GM12878 (cell line): ENCODE measurements at regions not wholly inside any gene's neighbourhood (a gene's known extent, or its start where the extent isn't known, plus 50 kb on each side); places are given as distances from the start of the nearest gene placed in this dataset.

Experiments
- ATAC-seq: fragments of 200-7000 bp; cut with Tn5 transposase; 3 replicates; pipeline ENCODE4 v1.9.1; 2020; ENCODE audit warnings: mild to moderate bottlenecking, moderate library complexity
- BruUV-seq: library from RNA; stranded (reverse); fragments of 400-500 nt; replicated peaks from 2 replicates; lab custom pipeline; 2021; lab: Mats Ljungman, UMichigan
- CTCF ChIA-PET: fragments of 300-600 bp; sonication (Branson Sonifier 250); formaldehyde crosslinking; extraction: SDS; loops from one replicate; lab custom pipeline; 2021; ENCODE audit warnings: inconsistent platforms; lab: Yijun Ruan, JAX
- POLR2A ChIA-PET: fragments of 350-600 bp; formaldehyde crosslinking; extraction: SDS; loops from one replicate; lab custom pipeline; 2021; ENCODE audit warnings: inconsistent platforms; lab: Charles Lee
- RAD21 ChIA-PET: fragments of 300-600 bp; sonication (Branson Sonifier 250); formaldehyde crosslinking; loops from one replicate; lab custom pipeline; 2023; ENCODE audit warnings: antibody characterized with exemption; ENCODE audit not compliant: unreplicated experiment; lab: Charles Lee
- SMC1A ChIA-PET: fragments of 300-600 bp; sonication (Branson Sonifier 250); formaldehyde crosslinking; loops from one replicate; lab custom pipeline; 2023; ENCODE audit not compliant: unreplicated experiment, uncharacterized antibody; lab: Charles Lee
- DNase-seq: peaks from one replicate; pipeline ENCODE4 v3.0.0-alpha.2; 2011; ENCODE audit warnings: low read depth, low spot score
- FAIRE-seq: peaks from 3 replicates; lab custom pipeline; 2011; peaks lifted over from hg19 to GRCh38; lab: Jason Lieb, UNC
- H2AFZ ChIP-seq: 2 replicates; pipeline ENCODE4 v1.6.0; 2011; ENCODE audit warnings: low read depth, low read length, control low read depth; ENCODE audit not compliant: control insufficient read depth
- H3K27ac ChIP-seq: 2 replicates; pipeline ENCODE4 v1.5.1; 2011; ENCODE audit warnings: control low read depth; ENCODE audit not compliant: control insufficient read depth, insufficient read depth
- H3K27me3 ChIP-seq, 2 experiments: replicated peaks in 1 of 2; 2 replicates each; pipeline versions ENCODE4 v1.6.0 to v1.6.1; 2011; ENCODE audit warnings: low read length in 1 of 2; ENCODE audit not compliant: control insufficient read depth in 2 of 2, insufficient read depth in 2 of 2
- H3K36me3 ChIP-seq, 2 experiments: 2 replicates each; pipeline ENCODE4 v1.5.1; 2011; ENCODE audit warnings: low read length in 1 of 2; ENCODE audit not compliant: control insufficient read depth in 2 of 2, insufficient read depth in 2 of 2
- H3K4me1 ChIP-seq: 2 replicates; pipeline ENCODE4 v1.6.1; 2011; ENCODE audit warnings: mild to moderate bottlenecking, low read length, moderate library complexity, mixed read lengths; ENCODE audit not compliant: control insufficient read depth, insufficient read depth
- H3K4me2 ChIP-seq: 2 replicates; pipeline ENCODE4 v1.6.0; 2011; ENCODE audit warnings: control low read depth; ENCODE audit not compliant: control insufficient read depth, insufficient read depth
- H3K4me3 ChIP-seq: fragments of 200-600 bp; sonication (generic); 2 replicates; pipeline ENCODE4 v1.5.1; 2016
- H3K79me2 ChIP-seq: 2 replicates; pipeline ENCODE4 v1.6.0; 2011; ENCODE audit warnings: low read length; ENCODE audit not compliant: control insufficient read depth, insufficient read depth
- H3K9ac ChIP-seq: 2 replicates; pipeline ENCODE4 v1.8.0; 2011; ENCODE audit warnings: low read length, control low read depth, mixed read lengths; ENCODE audit not compliant: control insufficient read depth, insufficient read depth
- H3K9me3 ChIP-seq: replicated peaks from 3 replicates; pipeline ENCODE4 v1.5.1; 2011; ENCODE audit warnings: mild to moderate bottlenecking, low read length; ENCODE audit not compliant: control insufficient read depth, insufficient read depth
- H4K20me1 ChIP-seq: 2 replicates; pipeline ENCODE4 v1.6.0; 2011; ENCODE audit not compliant: control insufficient read depth, insufficient read depth
- BCL3 ChIP-seq: IDR thresholded peaks from 2 replicates; pipeline ENCODE4 v1.6.1; 2011; ENCODE audit warnings: borderline replicate concordance, low read depth, mild to moderate bottlenecking, moderate library complexity, low read length; ENCODE audit not compliant: insufficient read depth, poor library complexity, severe bottlenecking
- DPF2 ChIP-seq: fragments of 450-650 bp; IDR thresholded peaks from 2 replicates; pipeline ENCODE4 v1.6.1; 2017; ENCODE audit warnings: mild to moderate bottlenecking
- EZH2 ChIP-seq: IDR thresholded peaks from 2 replicates; pipeline ENCODE4 v1.6.1; 2012; ENCODE audit warnings: low read depth, mild to moderate bottlenecking, control low read depth, inconsistent platforms, low read length, borderline replicate concordance; ENCODE audit not compliant: control insufficient read depth
- IRF3 ChIP-seq: fragments of 450-650 bp; IDR thresholded peaks from 2 replicates; pipeline ENCODE4 v1.6.1; 2014; ENCODE audit warnings: mild to moderate bottlenecking
- JUNB ChIP-seq: IDR thresholded peaks from 2 replicates; pipeline ENCODE4 v1.6.1; 2016; ENCODE audit warnings: antibody characterized with exemption, mild to moderate bottlenecking
- MXI1 ChIP-seq: fragments of 150-350 bp; IDR thresholded peaks from 2 replicates; pipeline ENCODE4 v1.6.1; 2011; ENCODE audit warnings: low read depth, mild to moderate bottlenecking, inconsistent platforms, low read length, improper control_type of control experiment
- MYB ChIP-seq: fragments of 150-350 bp; IDR thresholded peaks from 2 replicates; pipeline ENCODE4 v1.6.1; 2014; ENCODE audit warnings: mild to moderate bottlenecking, low read depth, low read length, borderline replicate concordance
- PAX8 ChIP-seq: fragments of 450-650 bp; IDR thresholded peaks from 2 replicates; pipeline ENCODE4 v1.6.1; 2017; ENCODE audit warnings: mild to moderate bottlenecking, moderate library complexity
- RB1 ChIP-seq: fragments of 450-650 bp; formaldehyde crosslinking; IDR thresholded peaks from 2 replicates; pipeline ENCODE4 v1.6.1; 2017; ENCODE audit warnings: mild to moderate bottlenecking, borderline replicate concordance
- RUNX3 ChIP-seq: IDR thresholded peaks from 2 replicates; pipeline ENCODE4 v1.6.1; 2012; ENCODE audit warnings: low read length, inconsistent platforms
- SIN3A ChIP-seq: IDR thresholded peaks from 2 replicates; pipeline ENCODE4 v1.6.1; 2012; ENCODE audit warnings: low read depth, low read length, improper control_type of control experiment
- WRNIP1 ChIP-seq: IDR thresholded peaks from 2 replicates; pipeline ENCODE4 v1.6.1; 2011; ENCODE audit warnings: low read depth, low read length, improper control_type of control experiment, borderline replicate concordance
- ZNF687 ChIP-seq: fragments of 450-650 bp; IDR thresholded peaks from 2 replicates; pipeline ENCODE4 v1.6.1; 2017; ENCODE audit warnings: mild to moderate bottlenecking, moderate library complexity
- WGBS: methylation state at CpG from one replicate; pipeline ENCODE4 v1.1.6; 2016; ENCODE audit warnings: low lambda C conversion rate; ENCODE audit not compliant: insufficient replicate concordance, insufficient coverage; ENCODE audit errors: missing lambda C conversion rate; 5-methylcytosine and 5-hydroxymethylcytosine counted together
- in situ Hi-C: fragments of 300-500 bp; cut with MboI; formaldehyde crosslinking; loops from 9 replicates; pipeline ENCODE4 v1.14.3; 2018; ENCODE audit warnings: mixed read lengths
- intact Hi-C: fragments of 100-400 bp; cut with micrococcal nuclease; formaldehyde crosslinking; loops from one replicate; pipeline ENCODE4 v1.14.2; 2022; ENCODE audit not compliant: unreplicated experiment

- H3K4me2 ChIP-seq: no peak overlapping the region
- TF ChIP-seq WRNIP1 (no peak), MYB (no peak), MXI1 (no peak), RUNX3 (no peak), JUNB (no peak), DPF2 (no peak), IRF3 (no peak), PAX8 (no peak)
- TF ChIP-seq, all 136 proteins: peak for 0
- SMC1A ChIA-PET: interaction anchor here (0.7 kb wide), 1 partner anchor 1340 kb away, joined by 3 read pairs; no protein-coding TSS in a partner anchor
- RAD21 ChIA-PET: no interaction called here
- H3K4me1 ChIP-seq: no peaks in the 10 kb centered on the region
- no peak overlapping the region for H3K9ac ChIP-seq
- H4K20me1 ChIP-seq: no peaks in the 10 kb centered on the region
- DNase-seq: no peak
- H3K9me3 ChIP-seq: no peaks in the 10 kb centered on the region
- BruUV-seq: no TSS peak
- no peaks in the 10 kb centered on the region for H3K36me3 ChIP-seq
- WGBS: 18% methylated on average over 1 of the region's 1 CpG
- H3K79me2 ChIP-seq: no peaks in the 10 kb centered on the region
- FAIRE-seq: no peak
- intact Hi-C loops (no loop called here), in situ Hi-C loops (no loop called here)
- H2AFZ ChIP-seq: no peak overlapping the region
- ATAC-seq: no peak
- POLR2A ChIA-PET: no interaction called here
- H3K4me3 ChIP-seq: no peak overlapping the region
- no peaks in the 10 kb centered on the region for H3K27me3 ChIP-seq
- CTCF ChIA-PET: no interaction called here
- H3K27ac ChIP-seq: no peak overlapping the region
Observed at GRCh38 chr14:25899197-25899596, 698.6 kb downstream of the NOVA1 start.

GRCh38 chr14:25896777-25897176, 701.1 kb downstream of the NOVA1 start:
- Histone ChIP-seq H4K20me1 (no peaks in the 10 kb centered on the region), H3K79me2 (no peaks in the 10 kb centered on the region), H3K4me2 (no peak overlapping the region), H3K27ac (no peak overlapping the region), H3K36me3 (no peaks in the 10 kb centered on the region), H3K9ac (no peak overlapping the region), H3K4me3 (no peak overlapping the region), H3K27me3 (no peaks in the 10 kb centered on the region), H3K9me3 (no peaks in the 10 kb centered on the region), H3K4me1 (no peaks in the 10 kb centered on the region), H2AFZ (no peak overlapping the region)
- DNase-seq (no peak), ATAC-seq (no peak), FAIRE-seq (no peak)
- ChIA-PET CTCF (no interaction called here), POLR2A (no interaction called here), RAD21 (no interaction called here), SMC1A (no interaction called here)
- BruUV-seq: no TSS peak
- 0% methylated on average over 1 of the region's 1 CpG for WGBS
- intact Hi-C loops: no loop called here
- in situ Hi-C loops: no loop called here
- TF ChIP-seq RB1 (no peak), ZNF687 (no peak), SIN3A (no peak), EZH2 (no peak), BCL3 (no peak)
